Breast epithelium (tissue), 4 donors: ENCODE measurements at regions not wholly inside any gene's neighbourhood (a gene's known extent, or its start where the extent isn't known, plus 50 kb on each side); places are given as distances from the start of the nearest gene placed in this dataset.

Source experiments
- DNase-seq, 2 donors: peaks; one replicate each; pipeline ENCODE4 v3.0.0-alpha.2; 2019; ENCODE audit warnings: low spot score in 2 of 2
- H3K27ac ChIP-seq, 2 donors: fragments of 200-600 bp; sonication (generic) in 1 of 2; one replicate each; pipeline ENCODE4 v1.5.1; 2016 to 2019; ENCODE audit warnings: mild to moderate bottlenecking in 1 of 2
- H3K27me3 ChIP-seq, 2 donors: fragments of 200-600 bp; sonication (generic) in 1 of 2; one replicate each; pipeline versions ENCODE4 v1.5.1 to v1.6.0; 2017 to 2019; ENCODE audit warnings: control low read depth in 1 of 2, mild to moderate bottlenecking in 1 of 2
- H3K36me3 ChIP-seq: fragments of 200-600 bp; one replicate; pipeline ENCODE4 v1.5.1; 2019
- H3K4me1 ChIP-seq, 2 donors: fragments of 200-600 bp; sonication (generic); one replicate each; pipeline ENCODE4 v1.5.1; 2016 to 2019; ENCODE audit warnings: control low read depth in 1 of 2
- H3K4me3 ChIP-seq, 3 donors: fragments of 200-600 bp; sonication (generic); 1 replicate in 2 of 3; 2 replicates in 1 of 3; pipeline ENCODE4 v1.5.1; 2016 to 2019; ENCODE audit warnings: mild to moderate bottlenecking in 3 of 3, moderate library complexity in 2 of 3
- H3K9me3 ChIP-seq, 2 donors: fragments of 200-600 bp; sonication (generic) in 1 of 2; one replicate each; pipeline ENCODE4 v1.5.1; 2016 to 2019; ENCODE audit warnings: control low read depth in 1 of 2
- POLR2A ChIP-seq: fragments of 450-650 bp; IDR thresholded peaks from one replicate; pipeline ENCODE4 v1.6.1; 2016; ENCODE audit warnings: antibody characterized with exemption, mild to moderate bottlenecking, moderate library complexity
- POLR2AphosphoS5 ChIP-seq, 3 donors: sonication (generic); formaldehyde crosslinking; IDR thresholded peaks; one replicate each; pipeline ENCODE4 v1.6.1; 2017; ENCODE audit warnings: antibody characterized with exemption in 3 of 3
- intact Hi-C: fragments of 100-400 bp; cut with DNase I; formaldehyde crosslinking; loops from one replicate; pipeline ENCODE4 v1.15.1; 2023; ENCODE audit warnings: low total_unique reads
- TF ChIP-seq, protein P1 (sequence below), 3 donors: fragments of 450-650 bp; IDR thresholded peaks; one replicate each; pipeline ENCODE4 v1.5.1; 2016 to 2017; ENCODE audit warnings: antibody characterized with exemption in 3 of 3, mild to moderate bottlenecking in 3 of 3, moderate library complexity in 3 of 3

DNA sequence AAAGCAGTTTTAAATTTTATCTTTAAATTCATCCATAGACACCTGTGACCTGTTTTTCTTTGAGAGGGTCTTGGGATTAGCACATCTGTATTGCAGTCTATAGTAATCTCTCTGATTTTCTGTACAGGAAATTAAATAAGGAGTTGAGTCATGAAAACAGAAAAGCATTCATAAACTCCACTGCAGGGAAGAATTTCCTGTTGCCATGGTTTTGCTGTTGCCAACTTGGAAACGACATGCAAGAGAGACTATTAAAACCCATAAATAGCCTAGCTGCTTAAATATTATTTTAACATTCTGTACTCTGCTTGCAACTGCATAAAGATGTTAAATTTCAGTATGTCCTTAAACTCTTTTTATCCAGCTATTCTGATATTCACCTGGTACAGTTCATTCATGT, 281.0 kb upstream of the RGS6 start:
- DNase-seq = no peak
- H3K4me1 ChIP-seq = no peaks in the 10 kb centered on the region
- intact Hi-C loops = no loop called here
- TF ChIP-seq, protein P1, sequence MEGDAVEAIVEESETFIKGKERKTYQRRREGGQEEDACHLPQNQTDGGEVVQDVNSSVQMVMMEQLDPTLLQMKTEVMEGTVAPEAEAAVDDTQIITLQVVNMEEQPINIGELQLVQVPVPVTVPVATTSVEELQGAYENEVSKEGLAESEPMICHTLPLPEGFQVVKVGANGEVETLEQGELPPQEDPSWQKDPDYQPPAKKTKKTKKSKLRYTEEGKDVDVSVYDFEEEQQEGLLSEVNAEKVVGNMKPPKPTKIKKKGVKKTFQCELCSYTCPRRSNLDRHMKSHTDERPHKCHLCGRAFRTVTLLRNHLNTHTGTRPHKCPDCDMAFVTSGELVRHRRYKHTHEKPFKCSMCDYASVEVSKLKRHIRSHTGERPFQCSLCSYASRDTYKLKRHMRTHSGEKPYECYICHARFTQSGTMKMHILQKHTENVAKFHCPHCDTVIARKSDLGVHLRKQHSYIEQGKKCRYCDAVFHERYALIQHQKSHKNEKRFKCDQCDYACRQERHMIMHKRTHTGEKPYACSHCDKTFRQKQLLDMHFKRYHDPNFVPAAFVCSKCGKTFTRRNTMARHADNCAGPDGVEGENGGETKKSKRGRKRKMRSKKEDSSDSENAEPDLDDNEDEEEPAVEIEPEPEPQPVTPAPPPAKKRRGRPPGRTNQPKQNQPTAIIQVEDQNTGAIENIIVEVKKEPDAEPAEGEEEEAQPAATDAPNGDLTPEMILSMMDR (IDR thresholded peaks at IDR 0.05) = no peak
- TF ChIP-seq POLR2A (no peak), POLR2AphosphoS5 (IDR thresholded peaks at IDR 0.05) (no peak)
- no peaks in the 10 kb centered on the region for H3K27me3 ChIP-seq
- H3K9me3 ChIP-seq = peaks cover 0 to 11% of the 10 kb centered on the region in 2 donors
- no peak overlapping the region for H3K4me3 ChIP-seq
- H3K27ac ChIP-seq = no peak overlapping the region
- H3K36me3 ChIP-seq = no peaks in the 10 kb centered on the region

- H3K27ac ChIP-seq = no peak overlapping the region
- peaks cover 0 to 11% of the 10 kb centered on the region in 2 donors for H3K9me3 ChIP-seq
- no peaks in the 10 kb centered on the region for H3K4me1 ChIP-seq
- no peak for DNase-seq
- intact Hi-C loops = no loop called here
- no peaks in the 10 kb centered on the region for H3K36me3 ChIP-seq
- no peaks in the 10 kb centered on the region for H3K27me3 ChIP-seq
- TF ChIP-seq, protein P1 (IDR thresholded peaks at IDR 0.05) = no peak
- TF ChIP-seq POLR2A (no peak), POLR2AphosphoS5 (IDR thresholded peaks at IDR 0.05) (no peak)
- H3K4me3 ChIP-seq = no peak overlapping the region
Observed at GRCh38 chr14:71652368-71652767, 279.9 kb upstream of the RGS6 start.

DNA sequence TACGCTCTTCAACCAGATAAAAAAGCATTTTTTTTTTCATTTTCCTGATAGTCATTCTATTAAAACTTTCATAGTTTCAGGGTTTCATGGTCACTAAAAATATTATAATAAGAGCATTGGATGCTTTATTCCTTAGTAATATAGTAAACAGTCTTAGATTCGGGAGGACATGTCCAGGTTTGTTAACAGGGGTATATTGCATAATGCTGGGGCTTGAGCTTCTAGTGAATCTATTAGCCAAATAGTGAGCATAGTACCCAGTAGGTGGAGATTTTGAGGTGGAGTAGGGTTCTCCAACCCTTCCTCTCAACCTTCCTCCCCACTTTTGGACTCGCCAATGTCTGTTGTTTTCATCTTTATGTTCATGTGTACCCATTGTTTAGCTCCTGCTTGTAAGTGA, 277.4 kb upstream of the RGS6 start:
- intact Hi-C loops = no loop called here
- no peak for DNase-seq
- no peak overlapping the region for H3K4me3 ChIP-seq
- H3K4me1 ChIP-seq = no peaks in the 10 kb centered on the region
- no peak overlapping the region for H3K27ac ChIP-seq
- no peaks in the 10 kb centered on the region for H3K36me3 ChIP-seq
- no peaks in the 10 kb centered on the region for H3K27me3 ChIP-seq
- TF ChIP-seq, protein P1 (IDR thresholded peaks at IDR 0.05) = no peak
- TF ChIP-seq POLR2AphosphoS5 (IDR thresholded peaks at IDR 0.05) = no peak
- peaks cover 0 to 11% of the 10 kb centered on the region in 2 donors for H3K9me3 ChIP-seq

GRCh38 chr14:71658261-71658860, 273.9 kb upstream of the RGS6 start:
- intact Hi-C loops = no loop called here
- Histone ChIP-seq H3K4me3 (no peak overlapping the region), H3K36me3 (no peaks in the 10 kb centered on the region), H3K27me3 (no peaks in the 10 kb centered on the region), H3K9me3 (no peaks in the 10 kb centered on the region), H3K27ac (no peak overlapping the region), H3K4me1 (no peaks in the 10 kb centered on the region)
- TF ChIP-seq, protein P1 (IDR thresholded peaks at IDR 0.05) = no peak
- DNase-seq = no peak

GRCh38 chr14:71659159-71659558, 273.1 kb upstream of the RGS6 start:
- H3K9me3 ChIP-seq = no peaks in the 10 kb centered on the region
- TF ChIP-seq POLR2AphosphoS5 (IDR thresholded peaks at IDR 0.05) (no peak), POLR2A (no peak)
- TF ChIP-seq, protein P1 (IDR thresholded peaks at IDR 0.05) = no peak
- no peak for DNase-seq
- intact Hi-C loops = no loop called here
- no peaks in the 10 kb centered on the region for H3K27me3 ChIP-seq
- no peaks in the 10 kb centered on the region for H3K36me3 ChIP-seq
- no peaks in the 10 kb centered on the region for H3K4me1 ChIP-seq
- no peak overlapping the region for H3K4me3 ChIP-seq
- no peak overlapping the region for H3K27ac ChIP-seq
